DND-41 (cell line): ENCODE measurements at regions not wholly inside any gene's neighbourhood (a gene's known extent, or its start where the extent isn't known, plus 50 kb on each side); places are given as distances from the start of the nearest gene placed in this dataset.

ENCODE experiments used
- CTCF ChIP-seq: IDR thresholded peaks from 2 replicates; pipeline ENCODE4 v1.5.1; 2012; ENCODE audit warnings: borderline replicate concordance, low read length, moderate library complexity, mild to moderate bottlenecking; ENCODE audit not compliant: poor library complexity, severe bottlenecking; ENCODE audit errors: extremely low read depth
- EZH2 ChIP-seq: IDR thresholded peaks from 3 replicates; pipeline ENCODE4 v1.6.1; 2012; ENCODE audit warnings: borderline replicate concordance, low read depth, mild to moderate bottlenecking, moderate library complexity, low read length, inconsistent platforms; ENCODE audit not compliant: severe bottlenecking

- TF ChIP-seq CTCF: no peak
- TF ChIP-seq EZH2: no peak
Observed at GRCh38 chr1:83637586-83637985, 361.3 kb downstream of the TTLL7 start.
